ENCODE measurements at regions not wholly inside any gene's neighbourhood (a gene's known extent, or its start where the extent isn't known, plus 50 kb on each side); places are given as distances from the start of the nearest gene placed in this dataset.
"Not testable (repeated sequence)": the region's sequence is repeated elsewhere in the genome, so short reads cannot be mapped to it uniquely, and the experiment has no call there.

DNA sequence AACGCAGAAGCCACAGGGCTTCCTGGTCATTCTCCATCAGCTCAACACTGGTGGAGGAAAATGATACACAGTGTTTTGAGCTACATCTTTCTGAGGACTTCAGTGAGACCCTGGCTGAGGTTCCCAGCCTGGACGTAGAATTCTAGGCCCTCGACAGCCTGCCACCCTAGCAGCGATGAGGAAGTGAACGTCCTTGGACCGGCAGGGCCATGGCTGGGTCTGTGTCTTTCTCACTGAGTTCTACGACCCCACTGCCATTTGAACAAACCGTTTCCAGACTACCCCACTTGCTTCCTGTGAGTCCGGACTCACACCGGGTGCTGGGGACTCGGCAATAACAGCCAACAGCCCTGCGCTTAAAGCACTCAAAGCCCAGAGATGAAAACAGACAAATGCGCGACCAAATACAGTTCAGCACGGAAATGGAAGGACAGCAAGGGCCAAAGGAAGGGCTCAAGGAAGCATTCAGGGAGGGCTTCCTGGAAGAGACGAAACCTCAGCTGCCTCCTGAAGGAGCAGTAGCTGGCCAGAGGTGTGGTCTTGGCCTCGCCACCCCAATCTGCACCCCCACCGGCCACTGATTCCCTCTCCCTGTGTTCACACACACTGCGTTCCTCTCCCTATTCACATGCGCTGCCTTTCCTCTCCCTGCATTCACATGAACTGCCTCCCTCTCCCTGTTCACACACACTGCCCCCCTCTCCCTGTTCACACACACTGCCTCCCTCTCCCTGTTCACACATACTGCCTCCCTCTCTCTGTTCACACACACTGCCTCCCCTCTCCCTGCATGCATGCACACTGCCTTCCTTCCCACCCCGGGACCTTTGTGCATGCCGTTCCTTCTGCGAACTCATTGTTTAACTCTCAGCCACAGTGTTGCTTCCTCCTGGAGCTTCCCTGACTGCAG is 136.3 kb upstream of the PRR20G start:
- Mint-ChIP-seq H3K4me1 (no peaks in the 10 kb centered on the region), H3K9me3 (no peaks in the 10 kb centered on the region), H3K36me3 (no peaks in the 10 kb centered on the region), H3K4me3 (no peak overlapping the region), H3K27ac (no peak overlapping the region), H3K27me3 (peaks cover 34% of the 10 kb centered on the region)
- DNase-seq: no peak

DNA sequence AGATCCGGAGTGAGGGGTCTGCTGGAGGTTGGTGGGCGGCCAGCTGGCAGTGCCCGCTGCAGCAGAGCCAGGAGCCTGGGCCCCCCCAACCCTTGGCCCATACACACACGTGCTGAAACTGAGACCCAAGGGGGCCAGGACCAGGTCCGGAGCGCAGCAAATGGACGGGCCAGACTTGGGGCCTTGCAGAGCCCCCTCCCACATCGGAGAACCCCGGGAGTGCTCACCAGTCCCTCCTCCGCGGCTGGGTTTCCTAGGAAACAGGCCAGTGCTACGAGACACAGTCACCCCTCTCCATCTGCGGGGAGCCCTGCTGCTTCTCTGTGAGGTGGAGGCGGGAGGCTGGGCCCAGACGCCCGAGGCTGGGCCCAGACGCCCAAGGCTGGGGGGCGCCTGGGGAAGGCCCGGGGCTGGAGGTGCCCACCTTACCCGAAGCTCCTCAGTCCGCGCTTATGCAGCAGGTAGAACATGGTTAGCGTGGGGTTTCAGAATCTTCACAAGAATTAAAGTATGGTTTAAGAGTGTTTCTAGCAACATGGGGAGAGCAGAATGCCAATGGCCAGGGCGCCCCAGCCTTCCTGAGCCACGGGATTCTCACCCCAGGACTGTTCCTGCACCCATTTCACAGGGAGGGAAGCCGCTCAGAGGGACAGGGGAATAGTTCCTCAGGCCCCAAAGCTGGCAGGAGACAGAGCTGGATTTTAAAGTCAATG is 135.0 kb upstream of the PRR20G start:
- no peaks in the 10 kb centered on the region for H3K36me3 Mint-ChIP-seq
- H3K4me1 Mint-ChIP-seq: no peaks in the 10 kb centered on the region
- H3K9me3 Mint-ChIP-seq: no peaks in the 10 kb centered on the region
- H3K27me3 Mint-ChIP-seq: peaks cover 38% of the 10 kb centered on the region
- no peak overlapping the region for H3K27ac Mint-ChIP-seq
- no peak for DNase-seq
- H3K4me3 Mint-ChIP-seq: no peak overlapping the region

DNA sequence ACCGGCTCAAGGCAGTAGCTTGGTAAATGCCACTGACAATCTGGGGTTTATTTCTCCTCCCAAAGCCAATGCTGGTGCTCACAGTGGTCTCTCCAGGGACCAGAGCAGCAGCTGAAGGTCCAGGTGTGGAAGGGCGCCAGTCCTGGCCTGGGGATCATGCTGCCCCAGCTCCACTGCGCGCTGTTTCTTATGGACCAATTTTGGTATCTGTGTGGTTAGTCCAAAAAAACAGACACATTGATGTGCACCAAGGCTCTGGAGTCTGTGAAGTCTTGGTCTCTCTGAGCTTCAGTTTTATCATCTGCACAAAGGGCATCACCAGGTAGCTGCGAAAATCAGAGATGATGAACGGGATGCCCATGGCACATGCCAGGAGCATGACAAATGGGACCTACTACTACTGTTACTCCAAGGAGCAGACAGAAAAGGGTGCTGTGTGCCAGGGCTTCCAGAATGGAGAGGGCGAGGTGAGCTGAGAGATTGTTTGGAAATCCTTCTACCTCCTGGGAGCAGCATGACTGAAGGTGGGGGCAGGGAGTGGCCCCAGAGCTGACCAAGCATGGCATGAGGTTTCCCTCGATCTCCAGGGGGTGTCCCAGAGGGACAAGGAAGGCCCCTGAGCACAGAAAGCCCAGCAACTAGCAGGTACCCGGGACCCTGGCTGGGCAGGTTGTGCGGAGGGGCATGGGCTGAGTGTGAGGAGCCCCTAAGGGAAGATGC is 134.3 kb upstream of the PRR20G start:
- H3K27me3 Mint-ChIP-seq: peaks cover 39% of the 10 kb centered on the region
- DNase-seq: no peak
- no peaks in the 10 kb centered on the region for H3K9me3 Mint-ChIP-seq
- H3K4me3 Mint-ChIP-seq: no peak overlapping the region
- H3K36me3 Mint-ChIP-seq: no peaks in the 10 kb centered on the region
- no peaks in the 10 kb centered on the region for H3K4me1 Mint-ChIP-seq
- H3K27ac Mint-ChIP-seq: no peak overlapping the region

DNA sequence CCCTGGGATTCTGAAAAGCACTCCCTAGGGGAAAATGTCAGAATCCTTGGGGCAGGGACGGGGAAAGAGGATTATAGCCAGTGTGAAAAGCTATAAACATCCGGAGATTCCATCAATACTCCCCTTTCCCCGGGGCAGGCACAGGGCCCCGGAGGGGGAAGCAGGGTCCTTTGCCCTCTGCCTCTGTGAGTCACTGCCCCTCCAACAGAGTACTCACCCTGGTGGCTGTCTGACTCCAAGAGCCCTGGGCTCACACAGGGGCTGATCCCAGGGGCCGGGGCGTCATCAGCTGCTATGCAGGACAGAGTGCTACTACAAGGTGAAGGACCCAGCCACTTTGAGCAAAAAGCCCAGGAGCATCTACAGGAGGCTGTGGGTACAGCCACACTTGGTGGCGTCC is 133.0 kb upstream of the PRR20G start:
- no peaks in the 10 kb centered on the region for H3K9me3 Mint-ChIP-seq
- H3K27me3 Mint-ChIP-seq: peaks cover 41% of the 10 kb centered on the region

DNA sequence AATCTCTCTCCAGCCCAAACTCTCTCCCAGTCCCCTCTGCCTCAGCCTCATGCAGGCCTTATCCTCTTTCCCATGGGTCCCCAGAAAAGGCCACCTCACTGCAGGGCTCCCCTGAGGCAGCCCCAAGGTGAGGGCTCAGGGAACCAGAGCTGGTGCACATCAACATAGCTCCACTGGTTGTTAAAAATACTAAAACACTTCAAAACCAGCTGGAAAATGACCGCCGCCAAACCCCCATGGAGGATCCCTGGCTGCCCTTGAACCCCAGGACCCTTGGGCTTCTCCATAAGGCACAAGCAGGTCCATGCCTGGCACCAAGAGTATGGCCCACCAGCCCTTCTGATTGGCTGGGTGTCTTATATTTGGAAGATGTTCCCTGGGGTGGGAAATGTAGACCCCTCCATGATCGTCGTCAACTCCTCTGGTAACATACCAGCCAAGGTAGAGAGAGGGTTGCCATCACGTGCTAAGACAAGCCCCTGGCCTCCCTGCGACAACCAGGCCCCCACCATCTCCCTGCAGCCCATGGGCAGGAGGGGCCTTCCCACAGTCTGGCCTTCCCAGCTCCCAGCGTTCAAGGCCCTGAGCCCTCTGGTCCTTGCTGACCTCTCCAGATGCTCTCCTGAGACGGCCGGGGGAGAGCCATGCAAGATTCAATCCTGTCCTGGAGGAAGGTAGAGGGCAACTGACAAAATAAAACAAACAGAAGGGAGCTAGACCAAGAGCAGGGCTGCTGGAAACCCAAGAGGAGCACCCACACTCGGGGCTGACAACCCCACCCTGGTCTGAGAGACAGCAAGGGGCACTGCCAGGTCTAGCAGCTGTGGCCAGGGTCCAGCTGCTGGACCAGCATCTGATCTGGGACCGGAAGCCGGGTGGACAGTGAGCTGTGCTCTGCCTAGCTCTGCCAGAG is 132.1 kb upstream of the PRR20G start:
- no peaks in the 10 kb centered on the region for H3K36me3 Mint-ChIP-seq
- DNase-seq: no peak
- H3K27me3 Mint-ChIP-seq: peaks cover 39% of the 10 kb centered on the region
- H3K9me3 Mint-ChIP-seq: no peaks in the 10 kb centered on the region
- H3K4me1 Mint-ChIP-seq: no peaks in the 10 kb centered on the region
- no peak overlapping the region for H3K4me3 Mint-ChIP-seq
- no peak overlapping the region for H3K27ac Mint-ChIP-seq

More for the DNA sequence above, 133.0 kb upstream of the PRR20G start:
- no peak for DNase-seq
- Mint-ChIP-seq H3K36me3 (no peaks in the 10 kb centered on the region), H3K4me1 (no peaks in the 10 kb centered on the region), H3K4me3 (no peak overlapping the region), H3K27ac (no peak overlapping the region)

DNA sequence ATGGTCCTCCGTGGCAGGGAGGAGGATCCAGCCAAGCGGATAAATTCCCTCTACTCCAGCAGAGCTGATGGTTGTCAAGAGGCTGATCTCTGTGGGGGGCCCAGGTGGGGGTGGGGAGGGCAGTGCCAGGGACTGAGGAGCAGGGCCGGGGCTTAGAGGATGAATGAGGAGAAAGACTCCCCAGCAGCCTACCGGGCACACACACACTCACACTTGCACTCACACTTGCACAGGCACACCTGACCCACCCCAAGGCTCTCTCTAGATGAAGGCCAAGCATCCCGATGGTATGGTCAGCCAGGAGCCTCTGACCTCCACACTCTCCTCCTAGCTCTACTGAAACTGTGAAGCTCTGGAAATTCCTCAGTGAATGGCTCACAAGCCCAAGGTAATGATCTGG is 131.3 kb upstream of the PRR20G start:
- Mint-ChIP-seq H3K27ac (no peak overlapping the region), H3K27me3 (peaks cover 33% of the 10 kb centered on the region), H3K9me3 (no peaks in the 10 kb centered on the region), H3K4me3 (no peak overlapping the region), H3K4me1 (no peaks in the 10 kb centered on the region), H3K36me3 (no peaks in the 10 kb centered on the region)
- DNase-seq: no peak

DNA sequence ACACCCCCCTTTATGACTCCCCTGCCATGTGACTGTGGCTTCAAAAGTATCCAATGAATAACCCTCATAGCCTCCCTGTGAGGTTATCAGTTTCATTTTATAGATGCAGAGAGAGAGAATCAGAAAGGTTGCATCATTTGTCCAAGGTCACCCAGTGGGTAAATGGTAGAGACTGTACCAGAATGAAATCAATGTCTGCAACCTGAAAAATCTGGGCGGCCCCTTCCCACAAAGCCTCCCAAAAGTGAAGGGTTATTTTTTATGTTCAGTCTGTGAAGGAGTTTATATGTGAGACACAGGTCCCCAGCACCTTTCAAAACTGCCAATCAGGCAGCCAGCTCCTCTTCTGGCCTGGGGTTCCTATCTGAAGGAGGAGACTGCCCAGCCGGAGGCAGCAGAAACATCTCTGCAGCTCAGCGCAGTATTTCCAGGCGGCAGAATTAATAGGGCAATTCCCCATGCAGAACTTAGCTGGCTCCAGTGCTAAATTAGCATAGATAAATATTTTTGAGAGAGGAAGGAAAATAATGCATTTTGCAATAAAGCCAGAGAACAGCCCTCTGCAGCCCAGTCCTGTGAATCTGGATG is 130.8 kb upstream of the PRR20G start:
- Mint-ChIP-seq H3K27me3 (peaks cover 33% of the 10 kb centered on the region), H3K9me3 (no peaks in the 10 kb centered on the region), H3K27ac (no peak overlapping the region), H3K4me3 (no peak overlapping the region), H3K36me3 (no peaks in the 10 kb centered on the region), H3K4me1 (no peaks in the 10 kb centered on the region)
- no peak for DNase-seq

DNA sequence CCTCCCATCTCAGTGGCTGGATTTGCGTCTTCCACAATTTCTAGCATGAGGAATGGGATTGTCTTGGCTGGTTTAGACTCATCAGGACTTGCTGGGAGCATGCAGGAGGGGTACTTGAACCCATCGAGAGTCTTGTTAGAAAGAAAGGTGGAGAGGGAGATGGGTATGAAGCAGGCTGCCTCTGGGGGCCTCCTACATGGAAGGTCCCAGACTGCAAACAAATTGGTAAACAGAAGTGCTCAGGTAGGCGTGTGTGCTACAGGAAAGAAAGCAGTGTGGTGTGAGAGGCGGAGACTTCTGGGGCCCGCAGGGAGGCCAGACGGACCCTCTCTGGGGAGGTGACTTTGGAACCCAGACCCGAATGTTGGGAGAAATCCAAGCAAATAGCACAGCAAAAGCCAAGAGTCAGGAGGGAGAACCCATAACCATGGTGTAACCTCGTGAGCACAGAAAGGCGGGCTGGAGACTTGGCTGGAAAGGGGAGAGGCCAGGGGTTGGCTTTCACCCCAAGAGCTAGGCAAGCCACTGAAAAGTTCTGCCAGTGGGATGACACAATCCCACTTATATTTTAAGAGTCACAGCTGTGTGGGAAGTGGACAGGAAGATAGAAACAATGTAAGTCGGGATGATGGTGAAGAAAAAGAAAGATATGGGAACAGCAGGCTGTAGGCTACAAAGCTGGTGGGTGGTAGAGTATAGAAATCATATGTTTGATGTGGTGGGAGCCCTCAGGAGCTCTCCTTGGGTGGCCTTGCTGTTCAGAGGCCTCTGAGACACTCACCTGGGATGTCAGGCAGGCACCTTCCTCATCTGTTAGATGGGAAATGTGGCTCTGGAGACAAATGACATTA is 130.1 kb upstream of the PRR20G start:
- Mint-ChIP-seq H3K4me3 (no peak overlapping the region), H3K27me3 (peaks cover 38% of the 10 kb centered on the region), H3K27ac (no peak overlapping the region), H3K36me3 (no peaks in the 10 kb centered on the region), H3K4me1 (no peaks in the 10 kb centered on the region), H3K9me3 (no peaks in the 10 kb centered on the region)
- DNase-seq: no peak

DNA sequence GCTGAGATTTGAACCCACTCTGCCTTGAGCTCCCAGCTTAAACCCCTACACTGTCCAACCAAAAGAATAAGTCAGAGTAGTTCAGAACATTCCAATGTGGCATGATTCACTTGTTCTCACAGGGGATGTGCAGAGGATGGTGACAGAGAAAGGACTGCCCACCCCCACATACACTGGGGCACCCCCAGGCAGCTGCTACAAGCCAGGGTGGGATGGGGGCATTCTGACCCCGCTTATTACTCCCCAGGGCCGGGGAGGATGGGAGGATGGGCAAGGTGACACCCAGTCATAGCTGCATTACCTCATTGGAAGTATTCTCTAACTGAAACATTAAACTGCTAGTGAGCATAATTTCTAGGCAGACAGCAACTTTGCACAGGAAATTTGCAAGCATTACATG is 126.0 kb upstream of the PRR20G start:
- H3K36me3 Mint-ChIP-seq: no peaks in the 10 kb centered on the region
- H3K4me3 Mint-ChIP-seq: no peak overlapping the region
- H3K9me3 Mint-ChIP-seq: no peaks in the 10 kb centered on the region
- DNase-seq: no peak
- H3K27ac Mint-ChIP-seq: no peak overlapping the region
- H3K4me1 Mint-ChIP-seq: no peaks in the 10 kb centered on the region
- H3K27me3 Mint-ChIP-seq: peaks cover 40% of the 10 kb centered on the region

DNA sequence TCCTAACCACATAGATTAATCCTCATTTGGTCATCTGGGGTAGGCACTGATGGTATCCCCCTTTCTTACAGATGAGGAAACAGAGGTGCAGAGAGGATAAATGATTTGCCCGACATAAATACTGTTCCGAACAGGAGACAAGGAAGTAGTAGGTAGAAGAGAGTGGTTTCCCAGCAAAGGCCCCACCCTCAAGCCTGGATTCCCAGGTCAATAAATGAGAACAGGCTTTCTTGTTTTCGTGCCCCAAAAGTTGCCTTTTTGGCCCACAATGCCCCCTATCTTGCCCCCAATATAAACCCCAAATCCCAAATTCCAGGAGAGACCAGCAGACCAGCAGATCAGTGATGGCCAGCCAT is 125.5 kb upstream of the PRR20G start:
- Mint-ChIP-seq H3K36me3 (no peaks in the 10 kb centered on the region), H3K27ac (no peak overlapping the region), H3K4me1 (no peaks in the 10 kb centered on the region), H3K4me3 (no peak overlapping the region), H3K9me3 (no peaks in the 10 kb centered on the region), H3K27me3 (peaks cover 34% of the 10 kb centered on the region)
- DNase-seq: no peak

DNA sequence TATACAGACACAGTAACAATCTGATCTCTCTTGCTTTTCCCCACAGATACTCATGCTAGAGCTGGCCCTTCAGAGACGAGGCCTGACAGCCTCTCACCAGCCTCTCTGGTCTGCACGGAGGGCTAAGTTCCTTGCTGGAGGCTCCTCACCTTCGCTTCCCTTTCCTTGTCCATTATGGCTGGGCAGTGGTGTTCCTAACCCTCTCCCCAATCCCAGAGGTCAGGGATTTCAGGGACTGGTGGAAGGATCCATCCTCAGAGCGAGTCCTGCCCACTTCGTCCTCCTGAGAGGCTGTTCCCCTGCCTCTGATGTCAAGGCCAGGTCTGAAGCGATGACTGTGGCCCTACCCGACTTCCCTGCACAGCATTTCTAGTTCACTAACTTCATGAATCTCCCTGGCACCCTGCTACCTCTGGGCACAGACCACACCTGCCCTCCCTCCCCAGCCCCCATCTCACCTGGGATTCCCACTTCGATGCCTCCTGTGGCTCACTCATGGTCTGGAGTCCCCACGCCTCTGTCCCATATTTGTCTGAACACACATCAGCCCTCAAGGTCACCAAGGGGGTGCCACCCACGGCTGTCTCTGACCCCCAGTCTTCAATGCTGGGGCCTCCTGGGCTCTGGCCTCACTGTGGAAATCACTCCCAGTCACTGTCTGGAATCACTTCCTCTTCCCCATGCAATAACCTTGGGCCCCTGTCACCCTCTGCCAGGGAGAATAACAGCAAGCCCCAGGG is 124.9 kb upstream of the PRR20G start:
- DNase-seq: no peak
- no peaks in the 10 kb centered on the region for H3K4me1 Mint-ChIP-seq
- peaks cover 32% of the 10 kb centered on the region for H3K27me3 Mint-ChIP-seq
- no peaks in the 10 kb centered on the region for H3K9me3 Mint-ChIP-seq
- no peak overlapping the region for H3K27ac Mint-ChIP-seq
- no peaks in the 10 kb centered on the region for H3K36me3 Mint-ChIP-seq
- no peak overlapping the region for H3K4me3 Mint-ChIP-seq

DNA sequence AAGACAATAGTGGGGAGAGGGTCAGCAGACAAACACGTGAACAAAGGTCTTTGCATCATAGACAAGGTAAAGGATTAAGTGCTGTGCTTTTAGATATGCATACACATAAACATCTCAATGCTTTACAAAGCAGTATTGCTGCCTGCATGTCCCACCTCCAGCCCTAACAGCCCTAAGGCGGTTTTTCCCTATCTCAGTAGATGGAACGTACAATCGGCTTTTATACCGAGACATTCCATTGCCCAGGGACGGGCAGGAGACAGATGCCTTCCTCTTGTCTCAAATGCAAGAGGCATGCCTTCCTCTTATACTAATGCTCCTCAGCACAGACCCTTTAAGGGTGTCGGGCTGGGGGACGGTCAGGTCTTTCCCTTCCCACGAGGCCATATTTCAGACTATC is 124.0 kb upstream of the PRR20G start:
- H3K4me1 Mint-ChIP-seq, H3K4me3 Mint-ChIP-seq, H3K9me3 Mint-ChIP-seq, H3K36me3 Mint-ChIP-seq, DNase-seq, H3K27ac Mint-ChIP-seq: not testable (repeated sequence)
- H3K27me3 Mint-ChIP-seq: peaks cover 31% of the 10 kb centered on the region

DNA sequence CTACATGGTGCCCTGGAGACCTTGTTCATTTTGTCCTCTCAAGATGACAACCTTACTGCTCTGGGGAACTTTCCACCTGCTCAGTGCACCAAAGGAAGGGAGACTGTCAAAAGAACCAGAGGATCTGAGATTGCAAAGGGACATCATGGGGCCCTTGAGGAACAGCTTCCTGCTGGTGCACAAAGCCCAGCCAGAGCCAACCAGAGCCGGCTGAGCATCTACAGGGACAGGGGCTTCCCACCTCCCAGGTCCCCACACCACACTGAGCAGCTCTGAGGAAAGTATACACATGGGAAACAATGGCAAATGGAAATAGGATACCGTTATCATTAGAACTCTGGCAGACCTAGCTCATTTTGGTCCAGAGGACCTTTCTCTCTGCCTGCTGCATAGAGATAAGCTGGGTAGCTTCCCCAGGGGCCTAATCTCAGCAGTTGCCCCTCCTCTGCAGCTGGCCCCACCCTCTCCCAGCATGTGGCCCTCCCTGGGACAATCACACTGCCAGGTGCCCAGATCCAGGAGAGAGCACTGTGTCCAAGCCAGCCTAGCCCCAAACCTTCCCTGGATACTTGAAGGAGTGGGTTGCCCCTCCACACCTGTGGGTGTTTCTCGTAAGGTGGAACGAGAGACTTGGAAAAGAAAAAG is 123.4 kb upstream of the PRR20G start:
- H3K27me3 Mint-ChIP-seq: peaks cover 28% of the 10 kb centered on the region
- H3K36me3 Mint-ChIP-seq: no peaks in the 10 kb centered on the region
- no peak overlapping the region for H3K4me3 Mint-ChIP-seq
- H3K9me3 Mint-ChIP-seq: no peaks in the 10 kb centered on the region
- H3K27ac Mint-ChIP-seq: no peak overlapping the region
- DNase-seq: no peak
- no peaks in the 10 kb centered on the region for H3K4me1 Mint-ChIP-seq

All from activated naive CD8-positive, alpha-beta T cell treated with anti-CD3 and anti-CD28 coated beads for 36 hours (primary cell).